HFF-Myc (cell line): ENCODE measurements at regions not wholly inside any gene's neighbourhood (a gene's known extent, or its start where the extent isn't known, plus 50 kb on each side); places are given as distances from the start of the nearest gene placed in this dataset.

Experiments used
- DNase-seq: peaks from one replicate; pipeline ENCODE4 v3.0.0-alpha.2; 2011; ENCODE audit warnings: low read depth; ENCODE audit errors: extremely low read depth
- H3K4me3 ChIP-seq: replicated peaks from 2 replicates; pipeline ENCODE4 v1.5.1; 2011; ENCODE audit warnings: low read depth, mild to moderate bottlenecking, control low read depth, low read length
- CTCF ChIP-seq: IDR thresholded peaks from 2 replicates; pipeline ENCODE4 v1.5.1; 2012; ENCODE audit warnings: mild to moderate bottlenecking, low read depth, low read length, control low read depth; ENCODE audit errors: missing control alignments

DNA sequence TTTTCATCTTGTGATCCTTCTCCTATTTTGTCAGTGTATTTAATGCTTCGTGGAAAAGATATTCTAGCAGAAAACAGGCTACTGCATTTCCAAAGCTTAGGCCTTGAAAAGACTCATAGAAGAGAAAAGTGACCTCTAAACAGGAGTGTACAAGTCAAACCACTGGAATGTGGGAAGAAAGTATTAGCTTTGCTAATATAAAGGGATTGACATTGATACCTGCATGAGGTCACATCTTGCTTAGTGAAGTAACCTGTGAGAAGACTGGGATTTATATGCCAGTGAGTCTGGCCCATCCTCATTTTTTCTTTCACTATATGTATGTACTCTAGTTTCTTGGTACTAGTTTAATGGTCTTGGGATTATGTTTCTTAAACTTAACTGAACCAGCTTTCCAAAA, 132.9 kb upstream of the TMC3 start:
- TF ChIP-seq CTCF, result no peak
- DNase-seq, result no peak
- no peak overlapping the region for H3K4me3 ChIP-seq

DNA sequence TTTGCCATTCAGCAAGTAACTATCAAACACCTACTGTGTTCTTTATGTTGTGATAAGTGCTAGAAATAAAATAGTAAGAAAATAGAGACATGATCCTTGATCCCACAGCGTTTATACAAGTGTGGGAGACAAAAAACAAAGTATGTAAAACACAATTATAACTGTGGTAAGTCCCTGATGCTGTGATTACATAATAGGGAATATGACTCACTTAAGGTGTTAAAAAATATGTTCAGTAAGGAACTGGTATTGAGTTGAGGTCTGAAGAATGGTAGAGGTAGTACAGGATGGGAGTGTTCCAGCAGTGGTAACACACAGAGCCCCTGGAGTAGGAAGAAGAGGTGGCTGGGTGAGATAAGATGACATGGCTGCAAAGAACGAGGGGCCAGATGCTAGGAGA, 132.1 kb upstream of the TMC3 start:
- no peak for TF ChIP-seq CTCF
- DNase-seq, result no peak
- no peak overlapping the region for H3K4me3 ChIP-seq

- TF ChIP-seq CTCF, result no peak
- DNase-seq, result no peak
- H3K4me3 ChIP-seq, result no peak overlapping the region
Measured at GRCh38 chr15:81504170-81504905, 130.3 kb upstream of the TMC3 start.

DNA sequence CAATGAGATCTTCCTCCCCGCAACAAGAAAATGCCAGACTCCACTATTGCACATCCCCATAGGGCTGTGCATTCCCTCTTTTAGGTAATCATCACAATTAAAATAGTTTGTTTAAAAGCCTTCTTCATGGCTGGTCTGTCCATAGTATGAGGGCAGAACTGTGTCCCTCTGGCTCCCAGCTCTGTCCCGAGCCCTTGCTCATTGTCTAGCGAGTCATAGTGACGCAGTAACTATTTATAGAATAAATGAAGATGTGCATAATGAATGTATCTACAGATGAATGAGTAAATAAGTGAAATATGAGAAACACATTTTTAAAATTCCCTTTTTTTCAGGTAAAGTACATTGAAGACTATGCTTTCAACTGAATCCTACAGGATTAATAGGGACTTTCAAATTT, 128.4 kb upstream of the TMC3 start:
- no peak overlapping the region for H3K4me3 ChIP-seq
- DNase-seq, result no peak
- TF ChIP-seq CTCF, result no peak

GRCh38 chr15:81500081-81500480, 126.1 kb upstream of the TMC3 start:
- no peak for DNase-seq
- no peak for TF ChIP-seq CTCF
- no peak overlapping the region for H3K4me3 ChIP-seq

- no peak overlapping the region for H3K4me3 ChIP-seq
- no peak for TF ChIP-seq CTCF
- DNase-seq, result no peak
Measured at GRCh38 chr15:81498294-81498693, 124.3 kb upstream of the TMC3 start.

DNA sequence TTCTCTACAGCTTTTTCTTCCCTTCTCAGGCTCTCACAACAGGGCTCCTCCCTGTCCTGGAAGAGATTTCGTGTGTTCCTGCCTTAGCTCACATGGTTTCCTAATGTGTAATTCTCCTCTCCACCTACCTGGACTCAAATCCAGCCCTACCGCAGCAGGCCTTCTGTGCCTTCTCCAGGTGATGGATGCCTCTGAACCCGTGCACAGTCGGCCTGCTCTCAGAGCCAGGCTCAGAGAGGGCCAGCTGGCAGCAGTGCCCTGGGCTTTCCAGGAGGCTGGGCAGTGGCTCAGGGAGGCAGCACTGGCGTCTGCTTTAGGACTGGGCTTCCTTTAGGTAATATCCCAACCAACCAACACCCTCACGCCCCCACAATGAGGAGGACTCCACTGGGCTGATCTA, 123.2 kb upstream of the TMC3 start:
- no peak for TF ChIP-seq CTCF
- no peak for DNase-seq
- no peak overlapping the region for H3K4me3 ChIP-seq
